ENCODE measurements at regions not wholly inside any gene's neighbourhood (a gene's known extent, or its start where the extent isn't known, plus 50 kb on each side); places are given as distances from the start of the nearest gene placed in this dataset.

DNA sequence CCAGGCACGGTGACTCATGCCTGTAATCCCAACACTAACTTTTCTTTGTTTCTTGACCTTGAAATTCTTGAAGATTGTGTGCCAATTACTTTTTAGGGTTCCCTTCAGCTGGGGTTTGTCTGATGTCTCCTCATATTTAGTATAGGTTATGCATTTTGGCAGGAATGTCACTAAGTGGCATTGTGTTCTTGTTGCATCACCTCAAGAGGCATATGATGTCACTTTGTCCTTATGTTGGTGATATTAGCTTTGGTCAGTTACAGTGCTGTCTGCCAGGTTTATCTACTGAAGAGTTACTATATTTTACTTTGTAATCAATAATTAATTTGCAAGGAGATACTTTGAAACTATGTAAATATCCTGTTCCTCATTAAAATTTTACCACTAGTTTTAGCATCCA, 61.0 kb upstream of the BTG1 start:
- H3K9me3 ChIP-seq (ENCODE audit: control extremely low read depth in 1 of 5, control insufficient read depth in 4 of 5, insufficient read depth in 2 of 5, low read depth in 1 of 5, low read length in 4 of 5): peaks cover 0 to 4% (median 0%) of the 10 kb centered on the region in 5 experiments
- ChIA-PET CTCF (no interaction called here), POLR2A (no interaction called here)
- DNase-seq: no peak
- no peak overlapping the region for H3K27ac ChIP-seq (ENCODE audit: insufficient read depth in 1 of 2, low read depth in 1 of 2, low read length in 2 of 2, poor library complexity in 1 of 2, severe bottlenecking in 2 of 2)
- no CpG with 5 or more reads among the region's 1 CpG for WGBS (ENCODE audit: insufficient coverage)
- H3K4me3 ChIP-seq (ENCODE audit: control insufficient read depth in 1 of 7, extremely low read depth in 1 of 7, insufficient read depth in 4 of 7, low read depth in 2 of 7, low read length in 6 of 7): no peak overlapping the region
- peaks cover 0 to 15% (median 14%) of the 10 kb centered on the region in 4 experiments for H3K4me1 ChIP-seq (ENCODE audit: control extremely low read depth in 1 of 4, control insufficient read depth in 4 of 4, insufficient read depth in 4 of 4, low read length in 3 of 4)
- H3K27me3 ChIP-seq (replicated peaks in 2 of 5; ENCODE audit: control insufficient read depth in 4 of 5, insufficient read depth in 5 of 5, low read length in 4 of 5): no peaks in the 10 kb centered on the region
- no peaks in the 10 kb centered on the region for H3K36me3 ChIP-seq (ENCODE audit: control insufficient read depth in 4 of 4, insufficient read depth in 4 of 4, low read length in 3 of 4)

DNA sequence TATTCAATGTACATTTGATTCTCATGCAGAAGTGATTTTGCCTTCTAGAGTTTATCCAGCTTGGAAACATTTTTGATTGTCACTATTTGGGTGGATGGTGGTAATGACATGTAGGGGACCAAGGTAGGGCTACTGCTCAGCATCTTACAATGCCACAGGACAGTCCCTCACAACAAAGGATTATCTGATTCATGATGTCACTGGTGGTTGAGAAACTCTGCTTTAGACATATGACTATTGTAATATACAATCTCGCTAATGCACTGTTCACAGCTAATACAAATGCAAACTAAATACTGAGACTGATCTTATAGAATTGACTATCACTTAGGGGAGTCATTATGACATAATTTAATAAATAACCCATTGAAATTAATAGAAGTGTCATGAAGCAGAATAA, 60.4 kb upstream of the BTG1 start:
- DNase-seq: no peak
- ChIA-PET POLR2A (no interaction called here), CTCF (no interaction called here)
- H3K27me3 ChIP-seq (replicated peaks in 2 of 5; ENCODE audit: control insufficient read depth in 4 of 5, insufficient read depth in 5 of 5, low read length in 4 of 5): no peaks in the 10 kb centered on the region
- H3K27ac ChIP-seq (ENCODE audit: insufficient read depth in 1 of 2, low read depth in 1 of 2, low read length in 2 of 2, poor library complexity in 1 of 2, severe bottlenecking in 2 of 2): no peak overlapping the region
- no CpG with 5 or more reads among the region's 1 CpG for WGBS (ENCODE audit: insufficient coverage)
- H3K4me1 ChIP-seq (ENCODE audit: control extremely low read depth in 1 of 4, control insufficient read depth in 4 of 4, insufficient read depth in 4 of 4, low read length in 3 of 4): peaks cover 0 to 15% (median 14%) of the 10 kb centered on the region in 4 experiments
- H3K9me3 ChIP-seq (ENCODE audit: control extremely low read depth in 1 of 5, control insufficient read depth in 4 of 5, insufficient read depth in 2 of 5, low read depth in 1 of 5, low read length in 4 of 5): peaks cover 0 to 2% (median 0%) of the 10 kb centered on the region in 5 experiments
- H3K36me3 ChIP-seq (ENCODE audit: control insufficient read depth in 4 of 4, insufficient read depth in 4 of 4, low read length in 3 of 4): no peaks in the 10 kb centered on the region
- H3K4me3 ChIP-seq (ENCODE audit: control insufficient read depth in 1 of 7, extremely low read depth in 1 of 7, insufficient read depth in 4 of 7, low read depth in 2 of 7, low read length in 6 of 7): no peak overlapping the region

DNA sequence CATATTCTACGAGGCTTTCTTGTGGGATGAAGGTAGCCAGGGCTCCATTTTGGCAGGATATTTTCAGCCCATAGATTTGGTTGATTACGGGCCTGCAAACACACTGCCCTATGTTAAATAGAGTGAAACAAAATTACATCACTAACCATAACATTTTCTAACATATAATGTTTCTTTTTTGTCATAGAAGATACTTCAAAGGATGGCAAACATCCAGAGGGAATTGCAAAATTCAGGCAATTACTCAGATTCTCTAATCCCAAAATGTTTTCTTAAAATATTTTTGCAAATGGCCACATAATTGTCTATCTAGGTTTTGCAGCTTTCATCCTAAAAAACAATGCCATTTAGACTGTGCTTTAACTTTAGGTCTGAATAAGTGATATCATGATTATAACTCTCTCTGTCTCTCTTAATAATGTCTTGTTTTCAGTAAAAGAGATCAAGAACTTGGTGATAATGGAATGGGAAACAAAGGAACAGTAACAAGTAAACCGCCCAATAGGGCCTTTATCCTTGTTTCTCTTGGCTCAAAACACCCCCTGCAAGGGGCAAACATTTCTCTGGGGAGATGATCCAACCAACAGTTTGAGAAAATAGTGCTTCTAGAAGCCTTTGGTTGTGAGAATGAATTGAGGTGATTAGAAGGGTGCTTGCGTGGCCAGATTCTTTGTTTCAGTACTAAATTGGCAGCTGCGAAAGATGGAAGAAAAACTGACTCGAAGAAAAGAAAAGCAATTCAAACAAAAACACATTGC, 54.4 kb upstream of the BTG1 start:
- POLR2A ChIA-PET: no interaction called here
- CTCF ChIA-PET: no interaction called here
- no peaks in the 10 kb centered on the region for H3K27me3 ChIP-seq (replicated peaks in 2 of 5; ENCODE audit: control insufficient read depth in 4 of 5, insufficient read depth in 5 of 5, low read length in 4 of 5)
- no peak overlapping the region for H3K27ac ChIP-seq (ENCODE audit: insufficient read depth in 1 of 2, low read depth in 1 of 2, low read length in 2 of 2, poor library complexity in 1 of 2, severe bottlenecking in 2 of 2)
- WGBS (ENCODE audit: insufficient coverage): 100% methylated on average over 3 of the region's 6 CpGs
- H3K36me3 ChIP-seq (ENCODE audit: control insufficient read depth in 4 of 4, insufficient read depth in 4 of 4, low read length in 3 of 4): no peaks in the 10 kb centered on the region
- no peak overlapping the region for H3K4me3 ChIP-seq (ENCODE audit: control insufficient read depth in 1 of 7, extremely low read depth in 1 of 7, insufficient read depth in 4 of 7, low read depth in 2 of 7, low read length in 6 of 7)
- DNase-seq: no peak
- H3K9me3 ChIP-seq (ENCODE audit: control extremely low read depth in 1 of 5, control insufficient read depth in 4 of 5, insufficient read depth in 2 of 5, low read depth in 1 of 5, low read length in 4 of 5): peaks cover 0 to 6% (median 4%) of the 10 kb centered on the region in 5 experiments
- H3K4me1 ChIP-seq (ENCODE audit: control extremely low read depth in 1 of 4, control insufficient read depth in 4 of 4, insufficient read depth in 4 of 4, low read length in 3 of 4): no peaks in the 10 kb centered on the region

DNA sequence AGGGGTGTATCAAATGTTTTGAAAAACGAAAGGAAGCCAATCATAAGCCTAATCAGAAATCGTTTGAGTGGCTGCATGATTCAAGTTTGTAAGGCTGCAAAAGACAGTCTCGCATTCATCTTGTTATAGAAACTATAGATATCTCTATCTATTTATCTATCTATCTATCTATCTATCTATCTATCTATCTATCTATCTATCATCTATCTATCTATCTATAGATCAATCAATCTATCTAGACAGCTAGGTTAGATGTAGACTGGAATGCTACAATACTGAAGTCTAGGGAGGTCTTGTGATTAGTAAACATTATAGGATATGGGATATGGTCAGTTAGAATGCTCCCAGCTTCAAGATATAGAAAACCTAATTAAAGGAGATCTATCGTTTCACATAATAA, 52.2 kb upstream of the BTG1 start:
- Histone ChIP-seq H3K27ac (ENCODE audit: insufficient read depth in 1 of 2, low read depth in 1 of 2, low read length in 2 of 2, poor library complexity in 1 of 2, severe bottlenecking in 2 of 2) (no peak overlapping the region), H3K27me3 (replicated peaks in 2 of 5; ENCODE audit: control insufficient read depth in 4 of 5, insufficient read depth in 5 of 5, low read length in 4 of 5) (no peaks in the 10 kb centered on the region), H3K4me3 (ENCODE audit: control insufficient read depth in 1 of 7, extremely low read depth in 1 of 7, insufficient read depth in 4 of 7, low read depth in 2 of 7, low read length in 6 of 7) (no peak overlapping the region), H3K9me3 (ENCODE audit: control extremely low read depth in 1 of 5, control insufficient read depth in 4 of 5, insufficient read depth in 2 of 5, low read depth in 1 of 5, low read length in 4 of 5) (peaks cover 0 to 6% (median 4%) of the 10 kb centered on the region in 5 experiments), H3K4me1 (ENCODE audit: control extremely low read depth in 1 of 4, control insufficient read depth in 4 of 4, insufficient read depth in 4 of 4, low read length in 3 of 4) (no peaks in the 10 kb centered on the region), H3K36me3 (ENCODE audit: control insufficient read depth in 4 of 4, insufficient read depth in 4 of 4, low read length in 3 of 4) (no peaks in the 10 kb centered on the region)
- no CpG with 5 or more reads among the region's 4 CpGs for WGBS (ENCODE audit: insufficient coverage)
- no peak for DNase-seq
- POLR2A ChIA-PET: no interaction called here
- CTCF ChIA-PET: interaction anchor here (1.0 kb wide), 1 partner anchor 11 kb away, joined by 3 read pairs; no protein-coding TSS in a partner anchor

DNA sequence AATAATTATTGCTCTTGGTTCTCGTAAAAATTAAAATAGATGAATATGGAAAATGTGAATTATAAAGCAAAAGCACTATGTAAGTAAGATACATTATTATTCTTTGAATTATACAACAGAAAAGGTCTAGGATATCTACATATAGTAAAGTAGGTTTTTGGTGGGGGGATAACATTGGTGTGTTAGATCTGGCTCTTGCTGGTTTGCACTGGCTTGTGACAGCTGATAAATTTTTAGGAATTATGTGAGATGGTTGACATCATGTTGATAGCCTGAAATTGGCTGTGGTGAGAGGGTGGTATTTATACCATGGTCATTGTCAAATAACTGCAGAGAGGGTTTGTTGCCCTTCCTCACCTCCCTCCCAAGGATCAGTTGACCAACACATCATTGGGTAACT, 50.7 kb upstream of the BTG1 start:
- WGBS (ENCODE audit: insufficient coverage): no CpG with 5 or more reads among the region's 1 CpG
- CTCF ChIA-PET: no interaction called here

More for the DNA sequence above, 50.7 kb upstream of the BTG1 start:
- POLR2A ChIA-PET: no interaction called here
- DNase-seq: no peak
- H3K9me3 ChIP-seq (ENCODE audit: control extremely low read depth in 1 of 5, control insufficient read depth in 4 of 5, insufficient read depth in 2 of 5, low read depth in 1 of 5, low read length in 4 of 5): peaks cover 0 to 6% (median 4%) of the 10 kb centered on the region in 5 experiments
- no peak overlapping the region for H3K27ac ChIP-seq (ENCODE audit: insufficient read depth in 1 of 2, low read depth in 1 of 2, low read length in 2 of 2, poor library complexity in 1 of 2, severe bottlenecking in 2 of 2)
- no peaks in the 10 kb centered on the region for H3K36me3 ChIP-seq (ENCODE audit: control insufficient read depth in 4 of 4, insufficient read depth in 4 of 4, low read length in 3 of 4)
- H3K4me1 ChIP-seq (ENCODE audit: control extremely low read depth in 1 of 4, control insufficient read depth in 4 of 4, insufficient read depth in 4 of 4, low read length in 3 of 4): no peaks in the 10 kb centered on the region
- H3K27me3 ChIP-seq (replicated peaks in 2 of 5; ENCODE audit: control insufficient read depth in 4 of 5, insufficient read depth in 5 of 5, low read length in 4 of 5): no peaks in the 10 kb centered on the region
- H3K4me3 ChIP-seq (ENCODE audit: control insufficient read depth in 1 of 7, extremely low read depth in 1 of 7, insufficient read depth in 4 of 7, low read depth in 2 of 7, low read length in 6 of 7): no peak overlapping the region
